ENCODE measurements at regions not wholly inside any gene's neighbourhood (a gene's known extent, or its start where the extent isn't known, plus 50 kb on each side); places are given as distances from the start of the nearest gene placed in this dataset.

GRCh38 chr18:6579486-6579885, 150.0 kb upstream of the ARHGAP28 start:
- Histone ChIP-seq H3K4me3 (ENCODE audit: low read depth in 1 of 3, low read length in 3 of 3) (no peak overlapping the region), H3K27ac (ENCODE audit: low read depth in 1 of 2, low read length in 2 of 2) (no peak overlapping the region), H3K27me3 (ENCODE audit: control insufficient read depth in 4 of 4, insufficient read depth in 4 of 4, low read length in 3 of 4) (peaks cover 0 to 9% (median 0%) of the 10 kb centered on the region in 4 donors), H3K9me3 (ENCODE audit: control insufficient read depth in 4 of 4, low read length in 3 of 4) (peaks cover 0 to 2% (median 0%) of the 10 kb centered on the region in 4 donors), H3K36me3 (ENCODE audit: control insufficient read depth in 4 of 4, insufficient read depth in 3 of 4, low read depth in 1 of 4, low read length in 3 of 4) (no peaks in the 10 kb centered on the region), H3K4me1 (ENCODE audit: control insufficient read depth in 4 of 4, insufficient read depth in 4 of 4, low read length in 3 of 4) (no peaks in the 10 kb centered on the region), H3K9ac (ENCODE audit: low read depth in 1 of 2, low read length in 2 of 2) (no peak overlapping the region)
- no peak for TF ChIP-seq HNF4A (conservative IDR thresholded peaks at IDR 0.05)
- WGBS, result 64% methylated on average over 5 of the region's 5 CpGs
- DNase-seq (ENCODE audit: low spot score), result no peak

- no peak overlapping the region for H3K27ac ChIP-seq (ENCODE audit: low read depth in 1 of 2, low read length in 2 of 2)
- H3K9ac ChIP-seq (ENCODE audit: low read depth in 1 of 2, low read length in 2 of 2), result no peak overlapping the region
- H3K4me3 ChIP-seq (ENCODE audit: low read depth in 1 of 3, low read length in 3 of 3), result no peak overlapping the region
- no peaks in the 10 kb centered on the region for H3K4me1 ChIP-seq (ENCODE audit: control insufficient read depth in 4 of 4, insufficient read depth in 4 of 4, low read length in 3 of 4)
- no peaks in the 10 kb centered on the region for H3K36me3 ChIP-seq (ENCODE audit: control insufficient read depth in 4 of 4, insufficient read depth in 3 of 4, low read depth in 1 of 4, low read length in 3 of 4)
- WGBS, result 76% methylated on average over 1 of the region's 1 CpG
- H3K9me3 ChIP-seq (ENCODE audit: control insufficient read depth in 4 of 4, low read length in 3 of 4), result peaks cover 0 to 2% (median 0%) of the 10 kb centered on the region in 4 donors
- TF ChIP-seq SP1 (IDR thresholded peaks at IDR 0.05) (no peak), FOXA1 (IDR thresholded peaks at IDR 0.05) (no peak), REST (IDR thresholded peaks at IDR 0.05) (no peak), NR2F2 (IDR thresholded peaks at IDR 0.05) (no peak), ATF3 (IDR thresholded peaks at IDR 0.05) (no peak), YY1 (IDR thresholded peaks at IDR 0.05) (no peak), HNF4A (conservative IDR thresholded peaks at IDR 0.05) (no peak), CTCF (IDR thresholded peaks at IDR 0.05; ENCODE audit: low read depth, low read length, missing input control) (no peak), RAD21 (IDR thresholded peaks at IDR 0.05) (no peak), EGR1 (IDR thresholded peaks at IDR 0.05; ENCODE audit: low read depth in 2 of 2) (no peak), JUND (IDR thresholded peaks at IDR 0.05) (no peak), GABPA (IDR thresholded peaks at IDR 0.05 in 1 of 2, conservative IDR thresholded peaks at IDR 0.05 in 1 of 2) (no peak), TAF1 (conservative IDR thresholded peaks at IDR 0.05) (no peak), RXRA (IDR thresholded peaks at IDR 0.05) (no peak), HNF4G (IDR thresholded peaks at IDR 0.05) (no peak), FOXA2 (IDR thresholded peaks at IDR 0.05) (no peak), ZBTB33 (IDR thresholded peaks at IDR 0.05) (no peak), MAX (IDR thresholded peaks at IDR 0.05) (no peak)
- peaks cover 0 to 9% (median 0%) of the 10 kb centered on the region in 4 donors for H3K27me3 ChIP-seq (ENCODE audit: control insufficient read depth in 4 of 4, insufficient read depth in 4 of 4, low read length in 3 of 4)
- DNase-seq (ENCODE audit: low spot score), result no peak
Observed at GRCh38 chr18:6580401-6580800, 149.1 kb upstream of the ARHGAP28 start.
